ENCODE measurements at regions not wholly inside any gene's neighbourhood (a gene's known extent, or its start where the extent isn't known, plus 50 kb on each side); places are given as distances from the start of the nearest gene placed in this dataset.
"Not testable (repeated sequence)": the region's sequence is repeated elsewhere in the genome, so short reads cannot be mapped to it uniquely, and the experiment has no call there.

DNA sequence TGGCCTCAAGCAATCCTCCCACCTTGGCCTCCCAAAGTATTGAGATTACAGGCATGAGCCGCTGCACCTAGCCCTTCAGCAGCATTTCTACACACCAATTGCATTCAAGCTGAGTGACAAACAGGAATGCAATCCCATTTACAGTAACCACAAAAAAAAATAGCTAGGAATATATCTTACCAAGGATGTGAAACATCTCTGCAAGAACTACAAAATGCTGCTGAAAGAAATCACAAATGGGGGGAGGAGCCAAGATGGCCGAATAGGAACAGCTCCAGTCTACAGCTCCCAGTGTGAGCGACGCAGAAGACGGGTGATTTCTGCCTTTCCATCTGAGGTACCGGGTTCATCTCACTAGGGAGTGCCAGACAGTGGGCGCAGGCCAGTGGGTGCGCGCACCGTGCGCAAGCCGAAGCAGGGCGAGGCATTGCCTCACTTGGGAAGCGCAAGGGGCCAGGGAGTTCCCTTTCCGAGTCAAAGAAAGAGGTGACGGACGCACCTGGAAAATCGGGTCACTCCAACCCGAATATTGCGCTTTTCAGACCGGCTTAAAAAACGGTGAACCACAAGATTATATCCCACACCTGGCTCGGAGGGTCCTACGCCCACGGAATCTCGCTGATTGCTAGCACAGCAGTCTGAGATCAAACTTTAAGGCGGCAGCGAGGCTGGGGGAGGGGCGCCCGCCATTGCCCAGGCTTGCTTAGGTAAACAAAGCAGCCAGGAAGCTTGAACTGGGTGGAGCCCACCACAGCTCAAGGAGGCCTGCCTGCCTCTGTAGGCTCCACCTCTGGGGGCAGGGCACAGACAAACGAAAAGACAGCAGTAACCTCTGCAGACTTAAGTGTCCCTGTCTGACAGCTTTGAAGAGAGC lies 116.1 kb upstream of the GRB10 start:
- H3K36me3 ChIP-seq (ENCODE audit: control insufficient read depth in 1 of 2, insufficient read depth in 2 of 2, low read length in 2 of 2); ATAC-seq; H3K79me2 ChIP-seq (ENCODE audit: insufficient read depth, low read length); H3K9me3 ChIP-seq (ENCODE audit: control insufficient read depth in 1 of 2, insufficient read depth in 1 of 2, low read depth in 1 of 2, low read length in 2 of 2); H3K27me3 ChIP-seq (ENCODE audit: insufficient read depth, low read length); H3K27ac ChIP-seq (ENCODE audit: low read depth, low read length); H3K9me2 ChIP-seq (ENCODE audit: insufficient read depth); intact Hi-C loops (cut with micrococcal nuclease); H3K4me3 ChIP-seq (replicated peaks in 1 of 2; ENCODE audit: low read depth in 1 of 2, low read length in 2 of 2); H2AFZ ChIP-seq (ENCODE audit: low read depth, low read length, poor library complexity, severe bottlenecking); POLR2A ChIA-PET; DNase-seq (ENCODE audit: low read depth, low spot score); RAD21 ChIA-PET (ENCODE audit: low non-redundant PET in 1 of 2, low total read pairs in 2 of 2, uncharacterized antibody in 2 of 2, unreplicated experiment in 2 of 2); H3K4me1 ChIP-seq (ENCODE audit: control insufficient read depth in 1 of 2, insufficient read depth in 2 of 2, low read length in 2 of 2); H3K4me2 ChIP-seq (ENCODE audit: low read length); H3K9ac ChIP-seq (ENCODE audit: low read length); H4K20me1 ChIP-seq (ENCODE audit: insufficient read depth); CTCF ChIA-PET; BruUV-seq (replicated peaks): not testable (repeated sequence)

DNA sequence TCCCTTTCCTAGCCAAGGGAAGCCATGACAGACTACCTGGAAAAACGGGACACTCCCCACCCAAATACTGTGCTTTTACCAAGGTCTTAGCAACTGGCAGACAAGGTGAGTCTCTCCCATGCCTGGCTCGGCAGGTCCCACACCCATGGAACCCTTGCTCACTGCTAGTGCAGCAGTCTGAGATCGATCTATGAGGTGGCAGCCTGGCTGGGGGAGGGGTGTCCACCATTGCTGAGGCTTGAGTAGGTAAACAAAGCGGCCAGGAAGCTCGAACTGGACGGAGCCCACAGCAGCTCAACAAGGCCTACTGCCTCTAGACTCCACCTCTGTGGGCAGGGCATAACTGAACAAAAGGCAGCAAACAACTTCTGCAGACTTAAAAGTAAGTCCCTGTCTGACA lies 104.4 kb upstream of the GRB10 start:
- H3K4me1 ChIP-seq (ENCODE audit: control insufficient read depth in 1 of 2, insufficient read depth in 2 of 2, low read length in 2 of 2); H4K20me1 ChIP-seq (ENCODE audit: insufficient read depth); H3K9me2 ChIP-seq (ENCODE audit: insufficient read depth); ATAC-seq; DNase-seq (ENCODE audit: low read depth, low spot score); H3K9me3 ChIP-seq (ENCODE audit: control insufficient read depth in 1 of 2, insufficient read depth in 1 of 2, low read depth in 1 of 2, low read length in 2 of 2); RAD21 ChIA-PET (ENCODE audit: low non-redundant PET in 1 of 2, low total read pairs in 2 of 2, uncharacterized antibody in 2 of 2, unreplicated experiment in 2 of 2); H3K4me3 ChIP-seq (replicated peaks in 1 of 2; ENCODE audit: low read depth in 1 of 2, low read length in 2 of 2); BruUV-seq (replicated peaks); H2AFZ ChIP-seq (ENCODE audit: low read depth, low read length, poor library complexity, severe bottlenecking); H3K4me2 ChIP-seq (ENCODE audit: low read length); intact Hi-C loops (cut with micrococcal nuclease); POLR2A ChIA-PET; CTCF ChIA-PET; H3K36me3 ChIP-seq (ENCODE audit: control insufficient read depth in 1 of 2, insufficient read depth in 2 of 2, low read length in 2 of 2); H3K9ac ChIP-seq (ENCODE audit: low read length); H3K79me2 ChIP-seq (ENCODE audit: insufficient read depth, low read length); H3K27ac ChIP-seq (ENCODE audit: low read depth, low read length): not testable (repeated sequence)
- peaks cover 15% of the 10 kb centered on the region; the same call in 1 of the 2 replicates for H3K27me3 ChIP-seq (ENCODE audit: insufficient read depth, low read length)

DNA sequence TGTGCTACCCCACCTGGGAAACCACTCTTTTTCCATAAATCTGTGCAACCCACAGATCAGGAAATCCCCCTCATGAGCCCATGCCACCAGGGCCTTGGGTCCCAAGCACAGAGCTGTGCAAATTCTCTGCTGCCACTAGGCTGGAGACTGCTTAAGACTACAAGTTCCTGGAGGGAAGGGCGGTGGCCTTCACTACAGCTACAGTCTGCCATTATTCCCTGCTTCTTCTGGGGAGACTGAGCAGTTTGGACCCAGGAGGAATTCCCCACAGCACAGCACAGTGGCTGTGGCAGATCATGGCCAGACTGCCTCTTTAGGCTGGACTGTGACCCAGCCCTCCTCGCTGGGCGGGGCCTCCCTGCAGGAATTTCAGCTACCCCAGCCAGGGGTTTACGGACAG lies 89.7 kb upstream of the GRB10 start:
- ChIA-PET CTCF (no interaction called here), RAD21 (ENCODE audit: low non-redundant PET in 1 of 2, low total read pairs in 2 of 2, uncharacterized antibody in 2 of 2, unreplicated experiment in 2 of 2) (no interaction called here), POLR2A (no interaction called here)
- H3K9me3 ChIP-seq (ENCODE audit: control insufficient read depth in 1 of 2, insufficient read depth in 1 of 2, low read depth in 1 of 2, low read length in 2 of 2) = no peaks in the 10 kb centered on the region
- no peak overlapping the region for H2AFZ ChIP-seq (ENCODE audit: low read depth, low read length, poor library complexity, severe bottlenecking)
- H3K27ac ChIP-seq (ENCODE audit: low read depth, low read length) = no peak overlapping the region
- H3K4me3 ChIP-seq (replicated peaks in 1 of 2; ENCODE audit: low read depth in 1 of 2, low read length in 2 of 2) = no peak overlapping the region
- peaks cover 2 to 9% of the 10 kb centered on the region in 2 experiments; a peak in 1 of 4 replicates for H3K4me1 ChIP-seq (ENCODE audit: control insufficient read depth in 1 of 2, insufficient read depth in 2 of 2, low read length in 2 of 2)
- BruUV-seq (replicated peaks) = no TSS peak
- DNase-seq (ENCODE audit: low read depth, low spot score) (no peak), ATAC-seq (no peak)
- H3K79me2 ChIP-seq (ENCODE audit: insufficient read depth, low read length) = no peaks in the 10 kb centered on the region
- H3K4me2 ChIP-seq (ENCODE audit: low read length) = no peak overlapping the region
- no peaks in the 10 kb centered on the region for H3K36me3 ChIP-seq (ENCODE audit: control insufficient read depth in 1 of 2, insufficient read depth in 2 of 2, low read length in 2 of 2)
- no peak overlapping the region for H3K9ac ChIP-seq (ENCODE audit: low read length)
- no peaks in the 10 kb centered on the region for H4K20me1 ChIP-seq (ENCODE audit: insufficient read depth)
- H3K27me3 ChIP-seq (ENCODE audit: insufficient read depth, low read length) = peaks cover 15% of the 10 kb centered on the region; the same call in 1 of the 2 replicates
- intact Hi-C loops (cut with micrococcal nuclease) = no loop called here
- no peaks in the 10 kb centered on the region for H3K9me2 ChIP-seq (ENCODE audit: insufficient read depth)
- no peak for TF ChIP-seq EZH2phosphoT487 (IDR thresholded peaks at IDR 0.05; ENCODE audit: borderline replicate concordance)
- no peak for TF ChIP-seq RAD21 (IDR thresholded peaks at IDR 0.05; ENCODE audit: low read depth)
- TF ChIP-seq FOSL1 (IDR thresholded peaks at IDR 0.05; ENCODE audit: low read depth) = no peak
- no peak for TF ChIP-seq SP1 (IDR thresholded peaks at IDR 0.05; ENCODE audit: low read depth)
- TF ChIP-seq JUND (IDR thresholded peaks at IDR 0.05) = no peak
- no peak for TF ChIP-seq EGR1 (IDR thresholded peaks at IDR 0.05; ENCODE audit: low read depth)
- TF ChIP-seq, protein P1, sequence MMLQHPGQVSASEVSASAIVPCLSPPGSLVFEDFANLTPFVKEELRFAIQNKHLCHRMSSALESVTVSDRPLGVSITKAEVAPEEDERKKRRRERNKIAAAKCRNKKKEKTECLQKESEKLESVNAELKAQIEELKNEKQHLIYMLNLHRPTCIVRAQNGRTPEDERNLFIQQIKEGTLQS (IDR thresholded peaks at IDR 0.05) = no peak
- no peak for TF ChIP-seq YY1 (IDR thresholded peaks at IDR 0.05; ENCODE audit: extremely low read depth, insufficient replicate concordance, low read depth, low read length)
- TF ChIP-seq SIN3A (IDR thresholded peaks at IDR 0.05; ENCODE audit: low read depth) = no peak
- TF ChIP-seq, protein P2, sequence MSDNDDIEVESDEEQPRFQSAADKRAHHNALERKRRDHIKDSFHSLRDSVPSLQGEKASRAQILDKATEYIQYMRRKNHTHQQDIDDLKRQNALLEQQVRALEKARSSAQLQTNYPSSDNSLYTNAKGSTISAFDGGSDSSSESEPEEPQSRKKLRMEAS (IDR thresholded peaks at IDR 0.05) = no peak
- no peak for TF ChIP-seq CBX3 (IDR thresholded peaks at IDR 0.05; ENCODE audit: low read depth)
- TF ChIP-seq ELF1 (IDR thresholded peaks at IDR 0.05; ENCODE audit: borderline replicate concordance, low read depth) = no peak
